ENCODE measurements at regions not wholly inside any gene's neighbourhood (a gene's known extent, or its start where the extent isn't known, plus 50 kb on each side); places are given as distances from the start of the nearest gene placed in this dataset.
"Not testable (repeated sequence)": the region's sequence is repeated elsewhere in the genome, so short reads cannot be mapped to it uniquely, and the experiment has no call there.

GRCh38 chrX:9410889-9411288 lies 54.0 kb upstream of the TBL1X start:
- not testable (repeated sequence) for DNase-seq (ENCODE audit: low read depth, low spot score)

GRCh38 chrX:9411682-9412081 lies 53.2 kb upstream of the TBL1X start:
- DNase-seq (ENCODE audit: low read depth, low spot score); H3K27ac ChIP-seq: not testable (repeated sequence)

More at GRCh38 chrX:9410889-9411288, 54.0 kb upstream of the TBL1X start:
- not testable (repeated sequence) for H3K27ac ChIP-seq

- DNase-seq (ENCODE audit: low read depth, low spot score), result no peak
These were observed 50.4 kb upstream of the TBL1X start for GRCh38 chrX:9414416-9414815.

More at GRCh38 chrX:9414416-9414815, 50.4 kb upstream of the TBL1X start:
- no peak overlapping the region for H3K27ac ChIP-seq

Measured in epithelial cell of prostate (primary cell).